VCaP (cell line): ENCODE measurements at regions not wholly inside any gene's neighbourhood (a gene's known extent, or its start where the extent isn't known, plus 50 kb on each side); places are given as distances from the start of the nearest gene placed in this dataset.
A peak's percentile ranks its signal among the peaks of the same experiment; 100 is the strongest.

Experiments
- H3K27ac ChIP-seq: fragments of 450-650 bp; 2 replicates; pipeline ENCODE4 v1.5.1; 2017
- CTCF ChIP-seq: fragments of 450-650 bp; conservative IDR thresholded peaks from 2 replicates; pipeline ENCODE4 v1.5.1; 2017; ENCODE audit warnings: mild to moderate bottlenecking, moderate library complexity

GRCh38 chr12:116504438-116504837, 54.7 kb upstream of the MAP1LC3B2 start:
- TF ChIP-seq CTCF = no peak
- no peak overlapping the region for H3K27ac ChIP-seq

- no peak overlapping the region for H3K27ac ChIP-seq
- TF ChIP-seq CTCF = no peak
Measured at GRCh38 chr12:116506697-116507064, 52.5 kb upstream of the MAP1LC3B2 start.

GRCh38 chr12:116508145-116509121, 50.7 kb upstream of the MAP1LC3B2 start:
- no peak for TF ChIP-seq CTCF
- peak overlapping the region; percentile 21; the same call in 1 of the 2 replicates for H3K27ac ChIP-seq
